HG03103 (cell line): ENCODE measurements at regions not wholly inside any gene's neighbourhood (a gene's known extent, or its start where the extent isn't known, plus 50 kb on each side); places are given as distances from the start of the nearest gene placed in this dataset.

ENCODE experiments used
- ATAC-seq: cut with Tn5 transposase; IDR thresholded peaks from one replicate; pipeline ENCODE4 v1.9.1; 2021; ENCODE audit warnings: low read depth; ENCODE audit not compliant: unreplicated experiment

DNA sequence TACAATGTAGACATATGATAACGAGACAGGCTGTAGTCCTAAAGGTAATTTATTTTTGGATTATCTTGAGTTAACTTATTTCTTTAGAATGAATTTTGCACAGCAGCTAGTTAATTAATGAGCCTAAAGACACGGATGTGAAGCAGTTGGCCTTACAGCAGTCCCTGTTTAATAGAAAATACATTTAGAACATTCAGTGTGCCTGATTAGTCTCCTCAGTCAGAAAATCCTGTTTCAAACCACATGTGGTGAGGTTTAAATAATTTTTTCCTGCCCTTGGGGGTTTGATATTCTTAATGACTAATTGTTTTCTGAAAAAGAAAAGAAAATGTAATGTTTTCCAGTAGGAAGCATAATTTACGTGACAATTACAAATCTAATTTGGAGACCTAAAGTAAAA lies 494.2 kb upstream of the CDH8 start:
- ATAC-seq: no peak

GRCh38 chr16:62516001-62516400 lies 479.8 kb upstream of the CDH8 start:
- no peak for ATAC-seq

GRCh38 chr16:62503073-62503472 lies 466.8 kb upstream of the CDH8 start:
- ATAC-seq: no peak

- no peak for ATAC-seq
Measured at GRCh38 chr16:62478903-62479458, 442.7 kb upstream of the CDH8 start.

DNA sequence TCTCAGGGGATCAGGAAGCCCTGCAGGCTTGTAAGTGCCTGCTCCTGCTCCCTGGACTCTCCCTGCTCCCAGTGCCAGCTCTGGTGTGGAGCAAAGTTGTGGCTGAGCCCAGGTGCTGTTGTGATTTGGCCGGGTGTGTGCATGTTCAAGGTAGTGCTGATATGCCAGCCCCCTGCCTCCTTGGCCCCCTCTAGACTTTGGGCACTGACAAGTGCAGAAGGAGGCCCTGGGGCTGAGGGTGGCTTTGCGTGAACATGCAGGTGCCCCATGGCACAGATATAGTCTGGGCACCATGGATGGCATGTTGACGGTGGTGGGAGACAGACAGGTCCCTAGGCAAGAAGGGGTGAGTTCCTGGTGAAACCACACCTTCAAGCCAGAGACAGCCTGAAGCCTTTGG lies 441.6 kb upstream of the CDH8 start:
- ATAC-seq: no peak

GRCh38 chr16:62475573-62475972 lies 439.3 kb upstream of the CDH8 start:
- ATAC-seq: no peak

DNA sequence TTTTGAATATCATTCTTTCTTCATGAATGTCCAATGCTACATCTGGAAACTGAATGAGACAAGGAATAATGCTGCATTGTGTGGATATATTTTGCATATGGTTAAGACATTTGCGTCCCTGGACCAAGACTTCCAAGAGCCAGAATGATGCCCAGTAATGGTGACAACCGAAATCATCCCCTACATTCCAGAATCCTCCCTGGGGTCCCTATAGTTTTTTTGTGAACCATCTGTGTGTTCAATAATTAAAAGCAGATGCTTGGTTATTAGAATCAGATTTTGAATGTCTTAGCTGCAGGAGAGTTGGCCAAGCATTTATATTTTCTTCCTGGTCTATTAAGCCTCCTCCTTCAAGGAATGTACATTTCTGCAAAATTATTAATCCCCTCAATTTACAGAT lies 426.7 kb upstream of the CDH8 start:
- ATAC-seq: no peak

GRCh38 chr16:62450291-62450690 lies 414.1 kb upstream of the CDH8 start:
- ATAC-seq: no peak

DNA sequence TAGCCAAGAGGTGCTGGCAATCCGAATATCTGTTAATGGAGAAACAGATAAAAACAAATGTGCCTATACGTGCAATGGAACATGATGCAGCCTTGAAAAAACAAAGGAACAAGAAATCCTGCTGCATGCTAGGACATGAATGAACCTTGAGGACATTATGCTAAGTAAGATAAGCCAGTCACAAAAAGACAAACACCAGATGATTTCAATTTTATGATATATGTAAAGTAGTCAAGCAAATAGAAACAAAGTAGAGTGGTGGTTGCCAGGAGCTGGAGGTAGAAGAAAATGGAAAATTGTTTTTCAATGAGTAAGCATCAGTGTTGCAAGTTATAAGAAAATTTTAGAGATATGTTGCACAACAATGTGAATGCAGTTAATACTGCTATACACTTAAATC lies 409.7 kb upstream of the CDH8 start:
- no peak for ATAC-seq

GRCh38 chr16:62424206-62424605 lies 388.0 kb upstream of the CDH8 start:
- no peak for ATAC-seq

- no peak for ATAC-seq
Measured at GRCh38 chr16:62408760-62409159, 372.5 kb upstream of the CDH8 start.

- ATAC-seq: no peak
Measured at GRCh38 chr16:62406387-62406786, 370.1 kb upstream of the CDH8 start.

GRCh38 chr16:62404842-62405611 lies 368.8 kb upstream of the CDH8 start:
- ATAC-seq: no peak

DNA sequence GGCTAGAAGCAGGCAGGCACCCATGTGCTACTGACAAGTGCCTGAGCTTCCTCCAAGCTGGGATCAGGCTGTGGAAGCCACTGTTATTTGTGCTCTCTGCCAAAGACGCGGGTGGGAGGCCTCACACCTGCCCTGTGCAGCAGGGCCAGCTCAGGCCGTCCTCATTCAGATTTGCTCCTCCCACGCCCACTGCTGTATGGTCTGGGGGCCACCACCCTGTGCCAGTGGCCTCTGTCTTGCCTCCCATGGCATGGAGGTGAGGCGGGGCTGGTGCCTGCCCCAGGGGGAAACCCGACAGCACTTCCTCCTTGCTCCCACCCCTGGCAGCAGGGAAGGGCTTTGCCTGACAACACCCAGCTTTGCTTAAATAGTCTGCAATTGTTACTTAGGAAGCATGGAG lies 356.5 kb upstream of the CDH8 start:
- ATAC-seq: no peak

GRCh38 chr16:62391940-62392339 lies 355.7 kb upstream of the CDH8 start:
- ATAC-seq: no peak

GRCh38 chr16:62391134-62391533 lies 354.9 kb upstream of the CDH8 start:
- ATAC-seq: no peak

- no peak for ATAC-seq
Measured at GRCh38 chr16:62390214-62390613, 354.0 kb upstream of the CDH8 start.

DNA sequence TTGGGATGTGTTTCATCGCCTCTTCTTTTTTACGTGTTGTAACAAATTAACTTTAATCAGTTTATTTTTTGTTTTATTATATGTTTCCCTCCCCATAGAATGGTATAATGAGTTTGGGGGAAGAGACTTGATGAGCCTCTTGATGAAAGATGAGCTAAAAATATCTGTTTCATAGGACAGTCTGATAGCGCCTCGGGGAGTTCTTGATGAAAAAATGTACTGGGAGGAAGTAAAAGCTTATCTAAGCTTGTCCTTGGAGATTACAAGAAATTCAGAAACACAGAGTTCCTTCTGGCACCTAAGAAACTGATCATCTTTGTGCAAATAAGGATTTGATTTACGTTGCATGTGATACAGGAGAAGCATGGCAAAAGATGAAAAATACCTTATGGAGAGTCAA lies 350.2 kb upstream of the CDH8 start:
- ATAC-seq: no peak

- ATAC-seq: no peak
Measured at GRCh38 chr16:62383941-62384340, 347.7 kb upstream of the CDH8 start.

GRCh38 chr16:62370445-62370844 lies 334.2 kb upstream of the CDH8 start:
- no peak for ATAC-seq

GRCh38 chr16:62363501-62363900 lies 327.3 kb upstream of the CDH8 start:
- no peak for ATAC-seq

GRCh38 chr16:62353355-62353754 lies 317.1 kb upstream of the CDH8 start:
- no peak for ATAC-seq

DNA sequence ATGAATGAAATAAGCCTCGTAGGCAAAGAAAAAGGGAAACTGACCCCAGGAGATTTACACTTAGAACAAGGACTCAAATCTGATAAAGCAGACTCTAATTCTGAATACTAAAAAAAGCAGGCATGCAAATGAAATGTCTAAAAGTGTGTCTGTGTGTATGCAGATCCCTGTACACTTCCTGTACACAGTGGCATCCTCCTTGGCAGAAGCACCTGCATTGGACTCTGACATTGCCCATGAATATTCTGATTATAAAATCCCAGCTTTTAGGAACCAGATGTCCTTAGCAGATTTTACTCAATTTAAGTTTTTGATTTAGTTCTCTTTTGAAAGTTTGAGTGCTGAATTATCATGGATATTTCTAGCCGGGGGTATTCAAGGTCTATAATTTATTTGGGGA lies 306.0 kb upstream of the CDH8 start:
- no peak for ATAC-seq
